SK-N-MC (cell line): ENCODE measurements at regions not wholly inside any gene's neighbourhood (a gene's known extent, or its start where the extent isn't known, plus 50 kb on each side); places are given as distances from the start of the nearest gene placed in this dataset.

ENCODE experiments used
- DNase-seq: peaks from one replicate; pipeline ENCODE4 v3.0.0-alpha.2; 2011; ENCODE audit warnings: low read depth, low spot score
- H3K27ac ChIP-seq: fragments of 200-600 bp; sonication (generic); 2 replicates; pipeline ENCODE4 v1.5.1; 2016; ENCODE audit warnings: mixed run types
- H3K36me3 ChIP-seq: fragments of 200-600 bp; sonication (generic); 2 replicates; pipeline ENCODE4 v1.6.1; 2017; ENCODE audit warnings: antibody characterized with exemption, low read length, mixed read lengths; ENCODE audit not compliant: insufficient read depth
- H3K4me3 ChIP-seq: fragments of 200-600 bp; sonication (generic); 2 replicates; pipeline ENCODE4 v1.5.1; 2016
- H3K9ac ChIP-seq: fragments of 200-600 bp; sonication (generic); 2 replicates; pipeline ENCODE4 v1.8.0; 2017; ENCODE audit warnings: mixed run types, mixed read lengths; ENCODE audit not compliant: insufficient read length
- H3K9me3 ChIP-seq: fragments of 200-600 bp; sonication (generic); 2 replicates; pipeline ENCODE4 v1.6.1; 2017; ENCODE audit warnings: low read depth, mild to moderate bottlenecking, antibody characterized with exemption, low read length, moderate library complexity, mixed read lengths
- EZH2 ChIP-seq: fragments of 200-600 bp; sonication (generic); IDR thresholded peaks from one replicate; pipeline ENCODE4 v1.6.1; 2017; ENCODE audit warnings: antibody characterized with exemption
- FOXP2 ChIP-seq: optimal IDR thresholded peaks from 2 replicates; pipeline ENCODE3; 2011; ENCODE audit warnings: mild to moderate bottlenecking, moderate library complexity; ENCODE audit not compliant: insufficient read depth; ENCODE audit errors: extremely low read length, control extremely low read depth
- POLR2AphosphoS5 ChIP-seq: IDR thresholded peaks from 2 replicates; pipeline ENCODE4 v1.6.1; 2012; ENCODE audit warnings: mild to moderate bottlenecking, low read depth, low read length, borderline replicate concordance

GRCh38 chrX:34866646-34867045, 76.0 kb upstream of the FAM47B start:
- no peak overlapping the region for H3K9ac ChIP-seq
- no peak overlapping the region for H3K27ac ChIP-seq
- no peak overlapping the region for H3K4me3 ChIP-seq
- TF ChIP-seq EZH2, result no peak
- no peak for TF ChIP-seq FOXP2
- TF ChIP-seq POLR2AphosphoS5, result no peak
- no peak for DNase-seq
- no peaks in the 10 kb centered on the region for H3K9me3 ChIP-seq
- no peaks in the 10 kb centered on the region for H3K36me3 ChIP-seq

GRCh38 chrX:34868633-34869032, 74.0 kb upstream of the FAM47B start:
- Histone ChIP-seq H3K9ac (no peak overlapping the region), H3K9me3 (no peaks in the 10 kb centered on the region), H3K27ac (no peak overlapping the region), H3K4me3 (no peak overlapping the region), H3K36me3 (no peaks in the 10 kb centered on the region)
- DNase-seq, result no peak
- TF ChIP-seq EZH2 (no peak), FOXP2 (no peak), POLR2AphosphoS5 (no peak)

GRCh38 chrX:34873500-34874225, 68.9 kb upstream of the FAM47B start:
- Histone ChIP-seq H3K36me3 (no peaks in the 10 kb centered on the region), H3K27ac (no peak overlapping the region), H3K9ac (no peak overlapping the region), H3K4me3 (no peak overlapping the region), H3K9me3 (no peaks in the 10 kb centered on the region)
- DNase-seq, result no peak
- TF ChIP-seq POLR2AphosphoS5, result no peak
- no peak for TF ChIP-seq EZH2
- TF ChIP-seq FOXP2, result no peak

GRCh38 chrX:34874763-34875162, 67.8 kb upstream of the FAM47B start:
- no peaks in the 10 kb centered on the region for H3K36me3 ChIP-seq
- TF ChIP-seq FOXP2 (no peak), EZH2 (no peak), POLR2AphosphoS5 (no peak)
- H3K9me3 ChIP-seq, result no peaks in the 10 kb centered on the region
- no peak overlapping the region for H3K9ac ChIP-seq
- H3K27ac ChIP-seq, result no peak overlapping the region
- DNase-seq, result no peak
- H3K4me3 ChIP-seq, result no peak overlapping the region

GRCh38 chrX:34875204-34875603, 67.4 kb upstream of the FAM47B start:
- TF ChIP-seq EZH2 (no peak), POLR2AphosphoS5 (no peak), FOXP2 (no peak)
- H3K36me3 ChIP-seq, result no peaks in the 10 kb centered on the region
- no peak overlapping the region for H3K4me3 ChIP-seq
- H3K9ac ChIP-seq, result no peak overlapping the region
- no peak overlapping the region for H3K27ac ChIP-seq
- no peaks in the 10 kb centered on the region for H3K9me3 ChIP-seq
- DNase-seq, result no peak

GRCh38 chrX:34877436-34877835, 65.2 kb upstream of the FAM47B start:
- Histone ChIP-seq H3K9me3 (no peaks in the 10 kb centered on the region), H3K36me3 (no peaks in the 10 kb centered on the region), H3K9ac (no peak overlapping the region), H3K27ac (no peak overlapping the region), H3K4me3 (no peak overlapping the region)
- no peak for DNase-seq
- TF ChIP-seq FOXP2 (no peak), EZH2 (no peak), POLR2AphosphoS5 (no peak)

GRCh38 chrX:34879346-34879745, 63.2 kb upstream of the FAM47B start:
- no peak for TF ChIP-seq POLR2AphosphoS5
- no peak for TF ChIP-seq FOXP2
- no peak for TF ChIP-seq EZH2
- no peak overlapping the region for H3K4me3 ChIP-seq
- DNase-seq, result no peak
- H3K9ac ChIP-seq, result no peak overlapping the region
- H3K9me3 ChIP-seq, result no peaks in the 10 kb centered on the region
- no peak overlapping the region for H3K27ac ChIP-seq
- H3K36me3 ChIP-seq, result no peaks in the 10 kb centered on the region

- Histone ChIP-seq H3K36me3 (no peaks in the 10 kb centered on the region), H3K27ac (no peak overlapping the region), H3K4me3 (no peak overlapping the region), H3K9me3 (no peaks in the 10 kb centered on the region), H3K9ac (no peak overlapping the region)
- no peak for TF ChIP-seq POLR2AphosphoS5
- no peak for TF ChIP-seq EZH2
- no peak for TF ChIP-seq FOXP2
- DNase-seq, result no peak
These were observed 62.7 kb upstream of the FAM47B start for GRCh38 chrX:34879886-34880285.

- TF ChIP-seq POLR2AphosphoS5 (no peak), FOXP2 (no peak), EZH2 (no peak)
- no peak overlapping the region for H3K27ac ChIP-seq
- DNase-seq, result no peak
- no peaks in the 10 kb centered on the region for H3K36me3 ChIP-seq
- no peak overlapping the region for H3K4me3 ChIP-seq
- no peaks in the 10 kb centered on the region for H3K9me3 ChIP-seq
- H3K9ac ChIP-seq, result no peak overlapping the region
These were observed 61.9 kb upstream of the FAM47B start for GRCh38 chrX:34880656-34881055.
